GM21786 (cell line): ENCODE measurements at regions not wholly inside any gene's neighbourhood (a gene's known extent, or its start where the extent isn't known, plus 50 kb on each side); places are given as distances from the start of the nearest gene placed in this dataset.

Source experiments
- ATAC-seq: cut with Tn5 transposase; IDR thresholded peaks from one replicate; pipeline ENCODE4 v1.9.1; 2021; ENCODE audit not compliant: unreplicated experiment

- ATAC-seq: no peak
Observed at GRCh38 chr2:219987830-219988229, 360.4 kb downstream of the SLC4A3 start.

GRCh38 chr2:219989744-219990143 lies 362.3 kb downstream of the SLC4A3 start:
- ATAC-seq: no peak

GRCh38 chr2:219991116-219991515 lies 363.7 kb downstream of the SLC4A3 start:
- no peak for ATAC-seq

- no peak for ATAC-seq
Observed at GRCh38 chr2:219995399-219995798, 368.0 kb downstream of the SLC4A3 start.

GRCh38 chr2:219995991-219996765 lies 368.7 kb downstream of the SLC4A3 start:
- ATAC-seq: no peak

- no peak for ATAC-seq
Observed at GRCh38 chr2:219997341-219997851, 370.0 kb downstream of the SLC4A3 start.

- ATAC-seq: no peak
Observed at GRCh38 chr2:219998107-219998506, 370.7 kb downstream of the SLC4A3 start.

GRCh38 chr2:219998714-219999227 lies 371.3 kb downstream of the SLC4A3 start:
- no peak for ATAC-seq

GRCh38 chr2:220000080-220000479 lies 372.6 kb downstream of the SLC4A3 start:
- no peak for ATAC-seq

- ATAC-seq: no peak
Observed at GRCh38 chr2:220000586-220000985, 373.2 kb downstream of the SLC4A3 start.

GRCh38 chr2:220001751-220002150 lies 374.3 kb downstream of the SLC4A3 start:
- no peak for ATAC-seq

GRCh38 chr2:220002251-220002650 lies 374.8 kb downstream of the SLC4A3 start:
- no peak for ATAC-seq

- ATAC-seq: no peak
Observed at GRCh38 chr2:220002699-220003098, 375.3 kb downstream of the SLC4A3 start.

GRCh38 chr2:220005362-220005761 lies 377.9 kb downstream of the SLC4A3 start:
- ATAC-seq: no peak

GRCh38 chr2:220006152-220006621 lies 378.8 kb downstream of the SLC4A3 start:
- no peak for ATAC-seq

- ATAC-seq: no peak
Observed at GRCh38 chr2:220011859-220012258, 384.4 kb downstream of the SLC4A3 start.

GRCh38 chr2:220014961-220015360 lies 387.5 kb downstream of the SLC4A3 start:
- ATAC-seq: no peak

- no peak for ATAC-seq
Observed at GRCh38 chr2:220015576-220015975, 388.1 kb downstream of the SLC4A3 start.

- no peak for ATAC-seq
Observed at GRCh38 chr2:220025207-220025606, 397.8 kb downstream of the SLC4A3 start.

GRCh38 chr2:220029013-220029412 lies 401.6 kb downstream of the SLC4A3 start:
- no peak for ATAC-seq

GRCh38 chr2:220033546-220033945 lies 406.1 kb downstream of the SLC4A3 start:
- no peak for ATAC-seq

GRCh38 chr2:220034426-220035130 lies 407.1 kb downstream of the SLC4A3 start:
- no peak for ATAC-seq
